HepG2 (cell line): ENCODE measurements at regions not wholly inside any gene's neighbourhood (a gene's known extent, or its start where the extent isn't known, plus 50 kb on each side); places are given as distances from the start of the nearest gene placed in this dataset.
"Not testable (repeated sequence)": the region's sequence is repeated elsewhere in the genome, so short reads cannot be mapped to it uniquely, and the experiment has no call there.

Source experiments
- ATAC-seq: fragments of 200-7000 bp; cut with Tn5 transposase; 3 replicates; pipeline ENCODE4 v1.9.1; 2020; ENCODE audit warnings: mild to moderate bottlenecking, moderate library complexity
- BruUV-seq: library from RNA; stranded (reverse); fragments of 400-500 nt; replicated peaks from 2 replicates; lab custom pipeline; 2021; lab: Mats Ljungman, UMichigan
- CTCF ChIA-PET: fragments of 300-600 bp; formaldehyde crosslinking; extraction: SDS; loops from one replicate; lab custom pipeline; 2021; ENCODE audit warnings: low total read pairs, inconsistent platforms, low intra/inter-chr PET ratio; lab: Yijun Ruan, JAX
- POLR2A ChIA-PET: fragments of 350-600 bp; sonication (Branson Sonifier 250); formaldehyde crosslinking; loops from one replicate; lab custom pipeline; 2020; ENCODE audit warnings: antibody characterized with exemption, inconsistent platforms; lab: Yijun Ruan, JAX
- DNase-seq: peaks from one replicate; pipeline ENCODE4 v3.0.0-alpha.2; 2015; ENCODE audit warnings: low spot score
- FAIRE-seq: peaks from 3 replicates; lab custom pipeline; 2011; peaks lifted over from hg19 to GRCh38; lab: Jason Lieb, UNC
- H2AFZ ChIP-seq: one replicate; pipeline ENCODE4 v1.6.1; 2011; ENCODE audit warnings: low read length, inconsistent platforms
- H3K27ac ChIP-seq: fragments of 300-600 bp; 3 replicates; pipeline ENCODE4 v1.8.0; 2011; ENCODE audit warnings: mixed run types, mild to moderate bottlenecking, mixed read lengths, low read length, inconsistent platforms; ENCODE audit not compliant: insufficient read depth; ENCODE audit errors: extremely low read length
- H3K27me3 ChIP-seq, 2 experiments: fragments of 200-600 bp in 1 of 2; 2 replicates in 1 of 2; 3 replicates in 1 of 2; pipeline versions ENCODE4 v1.6.0 to v1.8.0; 2011; ENCODE audit warnings: low read length in 2 of 2, mild to moderate bottlenecking in 2 of 2, moderate library complexity in 2 of 2, inconsistent platforms in 1 of 2; ENCODE audit not compliant: insufficient read depth in 2 of 2, control insufficient read depth in 1 of 2
- H3K36me3 ChIP-seq, 2 experiments: fragments of 200-600 bp in 1 of 2; replicated peaks in 1 of 2; 2 replicates in 1 of 2; 3 replicates in 1 of 2; pipeline versions ENCODE4 v1.5.1 to v1.8.0; 2011; ENCODE audit warnings: low read length in 2 of 2, inconsistent platforms in 1 of 2; ENCODE audit not compliant: insufficient read depth in 2 of 2, control insufficient read depth in 1 of 2
- H3K4me1 ChIP-seq: 2 replicates; pipeline ENCODE4 v1.5.1; 2012; ENCODE audit warnings: low read length, inconsistent platforms; ENCODE audit not compliant: insufficient read depth
- H3K4me2 ChIP-seq: 2 replicates; pipeline ENCODE4 v1.6.0; 2011; ENCODE audit warnings: low read depth, low read length, inconsistent platforms
- H3K4me3 ChIP-seq, 3 experiments: fragments of 200-600 bp in 1 of 3; sonication (generic), shearing (Covaris generic) in 1 of 3; replicated peaks in 1 of 3; 2 replicates each; pipeline ENCODE4 v1.5.1; 2011 to 2016; ENCODE audit warnings: low read length in 3 of 3, inconsistent platforms in 2 of 3, low read depth in 2 of 3, mild to moderate bottlenecking in 2 of 3, control low read depth in 1 of 3, mixed read lengths in 1 of 3; ENCODE audit not compliant: insufficient read depth in 1 of 3
- H3K79me2 ChIP-seq: one replicate; pipeline ENCODE4 v1.6.1; 2011; ENCODE audit warnings: low read length, inconsistent platforms; ENCODE audit not compliant: insufficient read depth
- H3K9ac ChIP-seq: 2 replicates; pipeline ENCODE4 v1.6.0; 2011; ENCODE audit warnings: mild to moderate bottlenecking, low read depth, low read length, inconsistent platforms; ENCODE audit not compliant: insufficient read depth
- H3K9me3 ChIP-seq: 2 replicates; pipeline ENCODE4 v1.5.1; 2012; ENCODE audit warnings: mild to moderate bottlenecking, low read length
- H4K20me1 ChIP-seq: 2 replicates; pipeline ENCODE4 v1.6.0; 2011; ENCODE audit warnings: inconsistent platforms, mild to moderate bottlenecking, low read length, moderate library complexity; ENCODE audit not compliant: insufficient read depth
- MNT ChIP-seq: fragments of 450-650 bp; IDR thresholded peaks from 2 replicates; pipeline ENCODE4 v1.6.1; 2016
- WGBS: methylation state at CpG from one replicate; pipeline ENCODE4 v1.1.6; 2017; ENCODE audit warnings: low lambda C conversion rate; 5-methylcytosine and 5-hydroxymethylcytosine counted together
- in situ Hi-C: cut with HindIII; loops from 2 replicates; pipeline ENCODE4 v1.10.0; 2017; ENCODE audit warnings: low pct_unique_long_range_greater_than_20kb; ENCODE audit not compliant: extremely low pct_ligation_motif_present
- intact Hi-C: fragments of 100-400 bp; cut with micrococcal nuclease; formaldehyde crosslinking; loops from one replicate; pipeline ENCODE4 v1.10.0; 2022; ENCODE audit not compliant: unreplicated experiment

GRCh38 chr3:75312469-75312868, 351.7 kb upstream of the FRG2C start:
- H3K27me3 ChIP-seq, POLR2A ChIA-PET, H3K4me2 ChIP-seq, H3K36me3 ChIP-seq, in situ Hi-C loops, H3K9me3 ChIP-seq, H3K27ac ChIP-seq, CTCF ChIA-PET, FAIRE-seq, H2AFZ ChIP-seq, DNase-seq, H3K4me3 ChIP-seq, BruUV-seq, H3K9ac ChIP-seq, H3K4me1 ChIP-seq, intact Hi-C loops, ATAC-seq, H4K20me1 ChIP-seq, H3K79me2 ChIP-seq: not testable (repeated sequence)
- TF ChIP-seq MNT, result peak; percentile 86
- WGBS, result 20% methylated on average over 2 of the region's 3 CpGs

- intact Hi-C loops, DNase-seq, CTCF ChIA-PET, in situ Hi-C loops, H3K9ac ChIP-seq, FAIRE-seq, H2AFZ ChIP-seq, POLR2A ChIA-PET, H3K4me3 ChIP-seq, H3K36me3 ChIP-seq, H3K27ac ChIP-seq, BruUV-seq, H4K20me1 ChIP-seq, H3K4me1 ChIP-seq, ATAC-seq, H3K79me2 ChIP-seq, H3K4me2 ChIP-seq, H3K27me3 ChIP-seq, H3K9me3 ChIP-seq: not testable (repeated sequence)
- 0% methylated on average over 1 of the region's 1 CpG for WGBS
Measured at GRCh38 chr3:75319776-75320175, 344.4 kb upstream of the FRG2C start.
